Uterus (tissue), 2 donors: ENCODE measurements at regions not wholly inside any gene's neighbourhood (a gene's known extent, or its start where the extent isn't known, plus 50 kb on each side); places are given as distances from the start of the nearest gene placed in this dataset.
"Not testable (repeated sequence)": the region's sequence is repeated elsewhere in the genome, so short reads cannot be mapped to it uniquely, and the experiment has no call there.

ENCODE experiments used
- POLR2A ChIP-seq, 2 donors: fragments of 450-650 bp; IDR thresholded peaks; one replicate each; pipeline ENCODE4 v1.6.1; 2016; ENCODE audit warnings: antibody characterized with exemption in 2 of 2, mild to moderate bottlenecking in 1 of 2, moderate library complexity in 1 of 2
- TF ChIP-seq, protein P1 (sequence below), 4 experiments: fragments of 200-600 bp in 2 of 4; fragments of 450-650 bp in 2 of 4; sonication (generic) in 2 of 4; IDR thresholded peaks; one replicate each; pipeline ENCODE4 v1.5.1; 2016 to 2019; ENCODE audit warnings: antibody characterized with exemption in 4 of 4, mild to moderate bottlenecking in 2 of 4, moderate library complexity in 1 of 4

DNA sequence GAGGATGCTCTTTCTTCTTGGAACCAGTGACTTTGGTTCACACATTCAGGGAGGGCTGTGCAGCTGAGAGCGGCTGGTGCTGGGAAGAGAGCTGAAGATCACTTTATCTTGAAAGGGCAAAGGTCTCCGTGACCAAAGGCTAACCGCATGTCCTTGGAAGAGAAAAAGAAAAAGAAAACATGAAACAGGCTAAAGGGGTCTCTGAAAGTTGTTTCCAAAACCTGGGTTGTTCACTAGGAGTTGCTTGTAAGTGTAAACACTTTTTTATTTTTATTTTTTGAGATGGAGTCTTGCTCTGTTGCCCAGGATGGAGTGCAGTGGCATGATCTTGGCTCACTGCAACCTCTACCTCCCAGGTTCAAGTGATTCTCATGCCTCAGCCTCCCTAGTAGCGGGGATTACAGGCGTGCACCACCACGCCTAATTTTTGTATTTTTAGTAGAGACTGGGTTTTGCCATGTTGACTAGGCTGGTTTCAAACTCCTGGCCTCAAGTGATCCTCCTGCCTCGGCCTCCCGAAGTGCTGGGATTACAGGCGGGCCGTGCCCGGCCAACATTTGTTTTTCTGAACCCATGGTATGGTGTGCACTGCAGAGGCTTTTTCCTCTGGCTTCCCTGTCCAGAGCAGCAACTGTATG lies 208.6 kb downstream of the C9orf50 start:
- TF ChIP-seq, protein P1, sequence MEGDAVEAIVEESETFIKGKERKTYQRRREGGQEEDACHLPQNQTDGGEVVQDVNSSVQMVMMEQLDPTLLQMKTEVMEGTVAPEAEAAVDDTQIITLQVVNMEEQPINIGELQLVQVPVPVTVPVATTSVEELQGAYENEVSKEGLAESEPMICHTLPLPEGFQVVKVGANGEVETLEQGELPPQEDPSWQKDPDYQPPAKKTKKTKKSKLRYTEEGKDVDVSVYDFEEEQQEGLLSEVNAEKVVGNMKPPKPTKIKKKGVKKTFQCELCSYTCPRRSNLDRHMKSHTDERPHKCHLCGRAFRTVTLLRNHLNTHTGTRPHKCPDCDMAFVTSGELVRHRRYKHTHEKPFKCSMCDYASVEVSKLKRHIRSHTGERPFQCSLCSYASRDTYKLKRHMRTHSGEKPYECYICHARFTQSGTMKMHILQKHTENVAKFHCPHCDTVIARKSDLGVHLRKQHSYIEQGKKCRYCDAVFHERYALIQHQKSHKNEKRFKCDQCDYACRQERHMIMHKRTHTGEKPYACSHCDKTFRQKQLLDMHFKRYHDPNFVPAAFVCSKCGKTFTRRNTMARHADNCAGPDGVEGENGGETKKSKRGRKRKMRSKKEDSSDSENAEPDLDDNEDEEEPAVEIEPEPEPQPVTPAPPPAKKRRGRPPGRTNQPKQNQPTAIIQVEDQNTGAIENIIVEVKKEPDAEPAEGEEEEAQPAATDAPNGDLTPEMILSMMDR (IDR thresholded peaks at IDR 0.05): not testable (repeated sequence)
- not testable (repeated sequence) for TF ChIP-seq POLR2A (IDR thresholded peaks at IDR 0.05)
